ENCODE measurements at regions not wholly inside any gene's neighbourhood (a gene's known extent, or its start where the extent isn't known, plus 50 kb on each side); places are given as distances from the start of the nearest gene placed in this dataset.

GRCh38 chrX:87755493-87755892, 237.9 kb downstream of the KLHL4 start:
- no peaks in the 10 kb centered on the region for H3K36me3 ChIP-seq
- H3K4me1 ChIP-seq, result no peaks in the 10 kb centered on the region
- H3K27ac ChIP-seq, result no peak overlapping the region
- intact Hi-C loops (cut with DNase I), result no loop called here
- no peak for DNase-seq (ENCODE audit: low spot score in 2 of 2)
- no peak for TF ChIP-seq CTCF (IDR thresholded peaks at IDR 0.05)
- H3K27me3 ChIP-seq, result no peaks in the 10 kb centered on the region
- H3K9me3 ChIP-seq, result peaks cover 0 to 4% of the 10 kb centered on the region in 2 donors
- no peak overlapping the region for H3K4me3 ChIP-seq

GRCh38 chrX:87788976-87789375, 271.4 kb downstream of the KLHL4 start:
- Histone ChIP-seq H3K27me3 (no peaks in the 10 kb centered on the region), H3K27ac (no peak overlapping the region), H3K4me1 (no peaks in the 10 kb centered on the region), H3K9me3 (peaks cover 0 to 5% of the 10 kb centered on the region in 2 donors), H3K4me3 (no peak overlapping the region), H3K36me3 (no peaks in the 10 kb centered on the region)
- DNase-seq (ENCODE audit: low spot score in 2 of 2), result no peak
- intact Hi-C loops (cut with DNase I), result no loop called here
- TF ChIP-seq CTCF (IDR thresholded peaks at IDR 0.05), result no peak

- Histone ChIP-seq H3K27ac (no peak overlapping the region), H3K27me3 (no peaks in the 10 kb centered on the region), H3K4me3 (no peak overlapping the region), H3K4me1 (no peaks in the 10 kb centered on the region), H3K9me3 (no peaks in the 10 kb centered on the region), H3K36me3 (no peaks in the 10 kb centered on the region)
- intact Hi-C loops (cut with DNase I), result no loop called here
- TF ChIP-seq CTCF (IDR thresholded peaks at IDR 0.05), result no peak
- DNase-seq (ENCODE audit: low spot score in 2 of 2), result no peak
Measured at GRCh38 chrX:87798039-87798438, 280.4 kb downstream of the KLHL4 start.

GRCh38 chrX:87805829-87806490, 288.4 kb downstream of the KLHL4 start:
- peaks cover 3 to 13% of the 10 kb centered on the region in 2 donors for H3K4me1 ChIP-seq
- peak overlapping the region in 1 of 2 donors; percentile 2 for H3K4me3 ChIP-seq
- no peaks in the 10 kb centered on the region for H3K36me3 ChIP-seq
- no peaks in the 10 kb centered on the region for H3K27me3 ChIP-seq
- no peak for TF ChIP-seq CTCF (IDR thresholded peaks at IDR 0.05)
- DNase-seq (ENCODE audit: low spot score in 2 of 2), result no peak
- intact Hi-C loops (cut with DNase I), result loop anchor here (10.0 kb wide), 1 partner anchor 401 kb away; no protein-coding TSS in a partner anchor
- H3K27ac ChIP-seq, result peak overlapping the region; percentile 46 to 60
- no peaks in the 10 kb centered on the region for H3K9me3 ChIP-seq

DNA sequence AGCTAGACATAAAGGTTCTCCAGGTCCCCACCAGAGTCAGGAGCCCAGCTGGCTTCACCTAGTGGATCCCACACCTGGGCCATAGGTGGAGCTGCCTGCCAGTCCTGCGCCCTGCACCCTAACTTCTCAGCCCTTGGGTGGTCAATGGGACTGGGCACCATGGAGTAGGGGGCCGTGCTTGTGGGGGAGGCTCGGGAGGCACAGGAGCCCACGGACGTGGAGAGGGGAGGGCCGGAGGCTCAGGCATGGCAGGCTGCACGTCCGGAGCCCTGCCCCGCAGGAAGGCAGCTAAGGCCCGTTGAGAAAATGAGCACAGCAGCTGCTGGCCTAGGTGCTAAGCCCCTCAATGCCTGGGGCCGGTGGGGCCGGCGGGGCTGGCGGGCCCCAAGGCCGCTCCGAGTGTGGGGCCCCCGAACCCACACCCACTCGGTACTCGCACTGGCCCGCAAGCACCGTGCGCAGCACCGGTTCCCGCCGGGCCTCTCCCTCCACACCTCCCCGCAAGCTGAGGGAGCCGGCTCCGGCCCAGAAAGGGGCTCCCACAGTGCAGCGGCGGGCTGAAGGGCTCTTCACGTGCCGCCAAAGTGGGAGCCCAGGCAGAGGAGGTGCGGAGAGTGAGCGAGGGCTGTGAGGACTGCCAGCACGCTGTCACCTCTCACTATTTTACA, 291.1 kb downstream of the KLHL4 start:
- intact Hi-C loops (cut with DNase I), result loop anchor here (10.0 kb wide), 1 partner anchor 404 kb away; no protein-coding TSS in a partner anchor
- TF ChIP-seq CTCF (IDR thresholded peaks at IDR 0.05), result no peak
- Histone ChIP-seq H3K4me3 (no peak overlapping the region), H3K27me3 (no peaks in the 10 kb centered on the region), H3K9me3 (no peaks in the 10 kb centered on the region), H3K27ac (no peak overlapping the region), H3K36me3 (no peaks in the 10 kb centered on the region), H3K4me1 (peaks cover 3 to 13% of the 10 kb centered on the region in 2 donors)
- DNase-seq (ENCODE audit: low spot score in 2 of 2), result no peak
